SW480 (cell line): ENCODE measurements at regions not wholly inside any gene's neighbourhood (a gene's known extent, or its start where the extent isn't known, plus 50 kb on each side); places are given as distances from the start of the nearest gene placed in this dataset.

Source experiments
- DNase-seq: peaks from one replicate; pipeline ENCODE4 v3.0.0-alpha.2; 2016; ENCODE audit warnings: low spot score

GRCh38 chr1:173128742-173129141 lies 78.0 kb upstream of the TNFSF18 start:
- DNase-seq: no peak

- DNase-seq: no peak
Observed at GRCh38 chr1:173127369-173128307, 76.9 kb upstream of the TNFSF18 start.

- DNase-seq: no peak
Observed at GRCh38 chr1:173126421-173126820, 75.7 kb upstream of the TNFSF18 start.

GRCh38 chr1:173122958-173123852 lies 72.5 kb upstream of the TNFSF18 start:
- DNase-seq: peak; percentile 45

- no peak for DNase-seq
Observed at GRCh38 chr1:173122344-173122935, 71.7 kb upstream of the TNFSF18 start.

- DNase-seq: no peak
Observed at GRCh38 chr1:173118404-173118803, 67.7 kb upstream of the TNFSF18 start.

GRCh38 chr1:173117761-173118160 lies 67.0 kb upstream of the TNFSF18 start:
- DNase-seq: no peak

- no peak for DNase-seq
Observed at GRCh38 chr1:173117108-173117633, 66.4 kb upstream of the TNFSF18 start.

- DNase-seq: no peak
Observed at GRCh38 chr1:173114346-173114745, 63.6 kb upstream of the TNFSF18 start.

GRCh38 chr1:173113015-173113741 lies 62.4 kb upstream of the TNFSF18 start:
- DNase-seq: no peak

- DNase-seq: no peak
Observed at GRCh38 chr1:173112129-173112528, 61.4 kb upstream of the TNFSF18 start.

- DNase-seq: no peak
Observed at GRCh38 chr1:173107696-173108095, 57.0 kb upstream of the TNFSF18 start.

GRCh38 chr1:173103006-173103405 lies 52.3 kb upstream of the TNFSF18 start:
- no peak for DNase-seq

- DNase-seq: no peak
Observed at GRCh38 chr1:173101589-173101988, 50.8 kb upstream of the TNFSF18 start.

- no peak for DNase-seq
Observed at GRCh38 chr1:173100476-173101107, 49.9 kb upstream of the TNFSF18 start.
